PFSK-1 (cell line): ENCODE measurements at regions not wholly inside any gene's neighbourhood (a gene's known extent, or its start where the extent isn't known, plus 50 kb on each side); places are given as distances from the start of the nearest gene placed in this dataset.

Experiments
- FOXP2 ChIP-seq: optimal IDR thresholded peaks from 2 replicates; pipeline ENCODE3; 2011; ENCODE audit warnings: borderline replicate concordance, control low read depth, inconsistent platforms; ENCODE audit not compliant: insufficient read depth; ENCODE audit errors: extremely low read length, extremely low read depth
- POLR2AphosphoS5 ChIP-seq: IDR thresholded peaks from 2 replicates; pipeline ENCODE4 v1.6.1; 2012; ENCODE audit warnings: low read depth, mild to moderate bottlenecking, control low read depth, low read length, moderate library complexity
- REST ChIP-seq, 2 experiments: IDR thresholded peaks; 2 replicates each; pipeline versions ENCODE4 v1.6.1 to v1.8.0; 2011 to 2012; ENCODE audit warnings: low read depth in 2 of 2, low read length in 2 of 2, control low read depth in 1 of 2, inconsistent platforms in 1 of 2, mild to moderate bottlenecking in 1 of 2, moderate library complexity in 1 of 2; ENCODE audit not compliant: insufficient read depth in 1 of 2
- TAF1 ChIP-seq: IDR thresholded peaks from 2 replicates; pipeline ENCODE4 v1.6.1; 2012; ENCODE audit warnings: low read length, control low read depth, borderline replicate concordance; ENCODE audit not compliant: insufficient read depth

GRCh38 chr4:3715855-3716630 is 50.1 kb upstream of the ADRA2C start:
- TF ChIP-seq REST (IDR thresholded peaks at IDR 0.05; ENCODE audit: insufficient read depth in 1 of 2, low read depth in 2 of 2, low read length in 2 of 2) (no peak), POLR2AphosphoS5 (no peak), TAF1 (no peak), FOXP2 (no peak)
